NCI-H1092 (cell line): ENCODE measurements at regions not wholly inside any gene's neighbourhood (a gene's known extent, or its start where the extent isn't known, plus 50 kb on each side); places are given as distances from the start of the nearest gene placed in this dataset.
"Not testable (repeated sequence)": the region's sequence is repeated elsewhere in the genome, so short reads cannot be mapped to it uniquely, and the experiment has no call there.

Source experiments
- DNase-seq: peaks from one replicate; lab custom pipeline; 2025; lab: John Stamatoyannopoulos, UW

GRCh38 chr9:11537566-11537965 is 924.8 kb upstream of the PTPRD start:
- no peak for DNase-seq

- no peak for DNase-seq
Observed at GRCh38 chr9:11542781-11543180, 930.0 kb upstream of the PTPRD start.

GRCh38 chr9:11546231-11546630 is 933.4 kb upstream of the PTPRD start:
- DNase-seq = peak; percentile 24

GRCh38 chr9:11549311-11549794 is 936.6 kb upstream of the PTPRD start:
- DNase-seq = no peak

- no peak for DNase-seq
Observed at GRCh38 chr9:11551106-11551505, 938.3 kb upstream of the PTPRD start.

GRCh38 chr9:11558043-11558442 is 945.2 kb upstream of the PTPRD start:
- no peak for DNase-seq

GRCh38 chr9:11559001-11559776 is 946.4 kb upstream of the PTPRD start:
- DNase-seq = no peak

- no peak for DNase-seq
Observed at GRCh38 chr9:11577522-11577921, 964.7 kb upstream of the PTPRD start.

GRCh38 chr9:11595756-11596155 is 983.0 kb upstream of the PTPRD start:
- no peak for DNase-seq

GRCh38 chr9:11618241-11618805 is 1005.5 kb upstream of the PTPRD start:
- DNase-seq = no peak

GRCh38 chr9:11632691-11633090 is 1019.9 kb upstream of the PTPRD start:
- DNase-seq = no peak

GRCh38 chr9:11646831-11647230 is 1034.0 kb upstream of the PTPRD start:
- no peak for DNase-seq

- no peak for DNase-seq
Observed at GRCh38 chr9:11653867-11654266, 1039.3 kb upstream of the TYRP1 start.

- DNase-seq = no peak
Observed at GRCh38 chr9:11663913-11664312, 1029.3 kb upstream of the TYRP1 start.

GRCh38 chr9:11676821-11677220 is 1016.4 kb upstream of the TYRP1 start:
- no peak for DNase-seq

GRCh38 chr9:11686733-11687132 is 1006.5 kb upstream of the TYRP1 start:
- DNase-seq = no peak

GRCh38 chr9:11697126-11697525 is 996.1 kb upstream of the TYRP1 start:
- DNase-seq = no peak

- no peak for DNase-seq
Observed at GRCh38 chr9:11701706-11702105, 991.5 kb upstream of the TYRP1 start.

- no peak for DNase-seq
Observed at GRCh38 chr9:11702548-11702947, 990.6 kb upstream of the TYRP1 start.

- not testable (repeated sequence) for DNase-seq
Observed at GRCh38 chr9:11704198-11704597, 989.0 kb upstream of the TYRP1 start.

GRCh38 chr9:11708899-11709298 is 984.3 kb upstream of the TYRP1 start:
- DNase-seq = no peak

- DNase-seq = no peak
Observed at GRCh38 chr9:11709567-11709966, 983.6 kb upstream of the TYRP1 start.

GRCh38 chr9:11713077-11713476 is 980.1 kb upstream of the TYRP1 start:
- DNase-seq = no peak

- DNase-seq = no peak
Observed at GRCh38 chr9:11722957-11723356, 970.2 kb upstream of the TYRP1 start.
